Mesothelial cell of epicardium (in vitro differentiated cells): ENCODE measurements at regions not wholly inside any gene's neighbourhood (a gene's known extent, or its start where the extent isn't known, plus 50 kb on each side); places are given as distances from the start of the nearest gene placed in this dataset.

Source experiments
- DNase-seq, 2 experiments: peaks; one replicate each; pipeline ENCODE4 v3.0.0; 2021; ENCODE audit warnings: low spot score in 2 of 2; ENCODE audit not compliant: unreplicated experiment in 2 of 2
- H3K27ac Mint-ChIP-seq: 2 replicates; pipeline ENCODE4 v1.8.0; 2021; ENCODE audit warnings: mixed read lengths
- H3K27me3 Mint-ChIP-seq: 2 replicates; pipeline ENCODE4 v1.8.0; 2021; ENCODE audit warnings: low read depth, mixed read lengths
- H3K36me3 Mint-ChIP-seq: 2 replicates; pipeline ENCODE4 v1.8.0; 2021; ENCODE audit warnings: mixed read lengths
- H3K4me1 Mint-ChIP-seq: 2 replicates; pipeline ENCODE4 v1.8.0; 2021; ENCODE audit warnings: mixed read lengths
- H3K4me3 Mint-ChIP-seq: 2 replicates; pipeline ENCODE4 v1.8.0; 2021; ENCODE audit warnings: mild to moderate bottlenecking, moderate library complexity, mixed read lengths
- H3K9me3 Mint-ChIP-seq: 2 replicates; pipeline ENCODE4 v1.8.0; 2021; ENCODE audit warnings: mixed read lengths
- CTCF ChIP-seq: fragments of 200-600 bp; sonication (generic); IDR thresholded peaks from one replicate; pipeline ENCODE4 v1.5.0; 2021; ENCODE audit warnings: antibody characterized with exemption; ENCODE audit not compliant: unreplicated experiment

- Mint-ChIP-seq H3K9me3 (no peaks in the 10 kb centered on the region), H3K27ac (no peak overlapping the region), H3K4me1 (no peaks in the 10 kb centered on the region)
Observed at GRCh38 chr5:36378551-36378950, 76.8 kb upstream of the RANBP3L start.

GRCh38 chr5:36382890-36383289, 81.2 kb upstream of the RANBP3L start:
- no peaks in the 10 kb centered on the region for H3K36me3 Mint-ChIP-seq
- DNase-seq, result no peak
- no peak overlapping the region for H3K4me3 Mint-ChIP-seq
- peaks cover 5% of the 10 kb centered on the region for H3K27me3 Mint-ChIP-seq
- no peak for TF ChIP-seq CTCF
- no peaks in the 10 kb centered on the region for H3K9me3 Mint-ChIP-seq
- H3K27ac Mint-ChIP-seq, result no peak overlapping the region
- H3K4me1 Mint-ChIP-seq, result no peaks in the 10 kb centered on the region

More at GRCh38 chr5:36378551-36378950, 76.8 kb upstream of the RANBP3L start:
- no peak for TF ChIP-seq CTCF
- Mint-ChIP-seq H3K36me3 (no peaks in the 10 kb centered on the region), H3K27me3 (peaks cover 5% of the 10 kb centered on the region), H3K4me3 (no peak overlapping the region)
- no peak for DNase-seq

GRCh38 chr5:36383942-36384341, 82.2 kb upstream of the RANBP3L start:
- TF ChIP-seq CTCF, result no peak
- peaks cover under 1% of the 10 kb centered on the region for H3K4me1 Mint-ChIP-seq
- peaks cover 5% of the 10 kb centered on the region for H3K27me3 Mint-ChIP-seq
- H3K36me3 Mint-ChIP-seq, result no peaks in the 10 kb centered on the region
- no peak for DNase-seq
- H3K9me3 Mint-ChIP-seq, result no peaks in the 10 kb centered on the region
- H3K27ac Mint-ChIP-seq, result no peak overlapping the region
- no peak overlapping the region for H3K4me3 Mint-ChIP-seq

- no peak overlapping the region for H3K27ac Mint-ChIP-seq
Observed at GRCh38 chr5:36384845-36385244, 83.1 kb upstream of the RANBP3L start.

GRCh38 chr5:36385495-36385894, 83.8 kb upstream of the RANBP3L start:
- H3K27me3 Mint-ChIP-seq, result peaks cover 2% of the 10 kb centered on the region
- peaks cover 9% of the 10 kb centered on the region for H3K4me1 Mint-ChIP-seq
- DNase-seq, result no peak
- H3K36me3 Mint-ChIP-seq, result no peaks in the 10 kb centered on the region
- no peak for TF ChIP-seq CTCF
- no peaks in the 10 kb centered on the region for H3K9me3 Mint-ChIP-seq
- no peak overlapping the region for H3K4me3 Mint-ChIP-seq
- no peak overlapping the region for H3K27ac Mint-ChIP-seq

More at GRCh38 chr5:36384845-36385244, 83.1 kb upstream of the RANBP3L start:
- Mint-ChIP-seq H3K4me1 (peaks cover 7% of the 10 kb centered on the region), H3K36me3 (no peaks in the 10 kb centered on the region), H3K4me3 (no peak overlapping the region), H3K9me3 (no peaks in the 10 kb centered on the region), H3K27me3 (peaks cover 5% of the 10 kb centered on the region)
- no peak for TF ChIP-seq CTCF
- DNase-seq, result no peak

GRCh38 chr5:36388288-36388687, 86.6 kb upstream of the RANBP3L start:
- no peak overlapping the region for H3K27ac Mint-ChIP-seq
- H3K27me3 Mint-ChIP-seq, result no peaks in the 10 kb centered on the region
- no peak overlapping the region for H3K4me3 Mint-ChIP-seq
- no peaks in the 10 kb centered on the region for H3K36me3 Mint-ChIP-seq
- no peaks in the 10 kb centered on the region for H3K9me3 Mint-ChIP-seq
- peaks cover 19% of the 10 kb centered on the region for H3K4me1 Mint-ChIP-seq
- no peak for TF ChIP-seq CTCF
- no peak for DNase-seq
